Progenitor cell of endocrine pancreas (in vitro differentiated cells): ENCODE measurements at regions not wholly inside any gene's neighbourhood (a gene's known extent, or its start where the extent isn't known, plus 50 kb on each side); places are given as distances from the start of the nearest gene placed in this dataset.

ENCODE experiments used
- DNase-seq: peaks from one replicate; pipeline ENCODE4 v3.0.0; 2021; ENCODE audit warnings: low spot score; ENCODE audit not compliant: unreplicated experiment
- H3K27ac Mint-ChIP-seq: 2 replicates; pipeline ENCODE4 v1.8.0; 2021; ENCODE audit warnings: mild to moderate bottlenecking, moderate library complexity, mixed read lengths
- H3K27me3 Mint-ChIP-seq: 2 replicates; pipeline ENCODE4 v1.8.0; 2021; ENCODE audit warnings: mixed read lengths
- H3K36me3 Mint-ChIP-seq: 2 replicates; pipeline ENCODE4 v1.8.0; 2022; ENCODE audit warnings: mixed read lengths; ENCODE audit not compliant: insufficient read depth
- H3K4me1 Mint-ChIP-seq: 2 replicates; pipeline ENCODE4 v1.8.0; 2021; ENCODE audit warnings: low read depth, mixed read lengths
- H3K4me3 Mint-ChIP-seq: 2 replicates; pipeline ENCODE4 v1.8.0; 2021; ENCODE audit warnings: low read depth, mild to moderate bottlenecking, moderate library complexity, mixed read lengths
- H3K9me3 Mint-ChIP-seq: 2 replicates; pipeline ENCODE4 v1.8.0; 2021; ENCODE audit warnings: low read depth, mixed read lengths
- CTCF ChIP-seq: fragments of 200-600 bp; sonication (generic); IDR thresholded peaks from one replicate; pipeline ENCODE4 v1.5.0; 2021; ENCODE audit warnings: antibody characterized with exemption, mild to moderate bottlenecking; ENCODE audit not compliant: unreplicated experiment

- peaks cover 22% of the 10 kb centered on the region for H3K9me3 Mint-ChIP-seq
- no peak overlapping the region for H3K27ac Mint-ChIP-seq
- no peak for TF ChIP-seq CTCF
- H3K36me3 Mint-ChIP-seq = no peaks in the 10 kb centered on the region
- H3K4me1 Mint-ChIP-seq = no peaks in the 10 kb centered on the region
- H3K4me3 Mint-ChIP-seq = no peak overlapping the region
- no peaks in the 10 kb centered on the region for H3K27me3 Mint-ChIP-seq
- no peak for DNase-seq
Observed at GRCh38 chr20:55067158-55067825, 591.9 kb downstream of the DOK5 start.

- H3K9me3 Mint-ChIP-seq = peaks cover 8% of the 10 kb centered on the region
- no peaks in the 10 kb centered on the region for H3K36me3 Mint-ChIP-seq
- no peak overlapping the region for H3K4me3 Mint-ChIP-seq
- no peaks in the 10 kb centered on the region for H3K27me3 Mint-ChIP-seq
- DNase-seq = no peak
- no peak for TF ChIP-seq CTCF
- H3K4me1 Mint-ChIP-seq = no peaks in the 10 kb centered on the region
- no peak overlapping the region for H3K27ac Mint-ChIP-seq
Observed at GRCh38 chr20:55058938-55059337, 583.5 kb downstream of the DOK5 start.

GRCh38 chr20:55057779-55058415 lies 582.5 kb downstream of the DOK5 start:
- Mint-ChIP-seq H3K9me3 (no peaks in the 10 kb centered on the region), H3K4me3 (no peak overlapping the region), H3K36me3 (no peaks in the 10 kb centered on the region), H3K27ac (no peak overlapping the region), H3K4me1 (peaks cover 6% of the 10 kb centered on the region), H3K27me3 (no peaks in the 10 kb centered on the region)
- peak; percentile 53 for TF ChIP-seq CTCF
- DNase-seq = no peak

- Mint-ChIP-seq H3K27ac (no peak overlapping the region), H3K36me3 (no peaks in the 10 kb centered on the region)
Observed at GRCh38 chr20:55054453-55054852, 579.1 kb downstream of the DOK5 start.

GRCh38 chr20:55053389-55053788 lies 578.0 kb downstream of the DOK5 start:
- H3K36me3 Mint-ChIP-seq = no peaks in the 10 kb centered on the region
- TF ChIP-seq CTCF = no peak
- peaks cover 9% of the 10 kb centered on the region for H3K4me1 Mint-ChIP-seq
- H3K27ac Mint-ChIP-seq = no peak overlapping the region
- H3K9me3 Mint-ChIP-seq = no peaks in the 10 kb centered on the region
- no peak overlapping the region for H3K4me3 Mint-ChIP-seq
- DNase-seq = no peak
- H3K27me3 Mint-ChIP-seq = peaks cover 3% of the 10 kb centered on the region

More at GRCh38 chr20:55054453-55054852, 579.1 kb downstream of the DOK5 start:
- peaks cover 3% of the 10 kb centered on the region for H3K27me3 Mint-ChIP-seq
- peaks cover 9% of the 10 kb centered on the region for H3K4me1 Mint-ChIP-seq
- H3K9me3 Mint-ChIP-seq = no peaks in the 10 kb centered on the region
- DNase-seq = no peak
- H3K4me3 Mint-ChIP-seq = no peak overlapping the region
- no peak for TF ChIP-seq CTCF
